T-helper 17 cell (primary cell): ENCODE measurements at regions not wholly inside any gene's neighbourhood (a gene's known extent, or its start where the extent isn't known, plus 50 kb on each side); places are given as distances from the start of the nearest gene placed in this dataset.
"Not testable (repeated sequence)": the region's sequence is repeated elsewhere in the genome, so short reads cannot be mapped to it uniquely, and the experiment has no call there.

Source experiments
- ATAC-seq: fragments of 150-1000 bp; cut with Tn5 transposase; 2 replicates; pipeline ENCODE4 v1.10.0; 2021; ENCODE audit warnings: mild to moderate bottlenecking, moderate library complexity
- DNase-seq, 3 donors: peaks; one replicate each; pipeline versions ENCODE4 v3.0.0 to v3.0.0-alpha.2; 2020 to 2021
- H3K9me3 ChIP-seq: one replicate; pipeline ENCODE4 v1.7.0; 2013; ENCODE audit warnings: low read length, mild to moderate bottlenecking; ENCODE audit not compliant: control insufficient read depth, poor library complexity, severe bottlenecking
- H3K27ac Mint-ChIP-seq: one replicate; pipeline ENCODE4 v1.8.0; 2022; ENCODE audit warnings: mild to moderate bottlenecking, moderate library complexity, mixed read lengths
- H3K27me3 Mint-ChIP-seq: one replicate; pipeline ENCODE4 v1.8.0; 2022; ENCODE audit warnings: mixed read lengths
- H3K36me3 Mint-ChIP-seq: one replicate; pipeline ENCODE4 v1.8.0; 2022; ENCODE audit warnings: low read depth, mixed read lengths
- H3K4me1 Mint-ChIP-seq: one replicate; pipeline ENCODE4 v1.8.0; 2022; ENCODE audit warnings: mild to moderate bottlenecking, mixed read lengths
- H3K4me3 Mint-ChIP-seq: one replicate; pipeline ENCODE4 v1.8.0; 2022; ENCODE audit warnings: mild to moderate bottlenecking, moderate library complexity, mixed read lengths

GRCh38 chr12:114616081-114616480 lies 67.9 kb downstream of the TBX3 start:
- no peak for ATAC-seq
- Mint-ChIP-seq H3K27me3 (peaks cover 12% of the 10 kb centered on the region), H3K27ac (no peak overlapping the region), H3K36me3 (no peaks in the 10 kb centered on the region), H3K4me1 (no peaks in the 10 kb centered on the region), H3K4me3 (no peak overlapping the region)
- no peaks in the 10 kb centered on the region for H3K9me3 ChIP-seq
- DNase-seq = no peak

GRCh38 chr12:114614040-114614439 lies 69.9 kb downstream of the TBX3 start:
- no peak for DNase-seq
- no peak for ATAC-seq
- Mint-ChIP-seq H3K27me3 (peaks cover 12% of the 10 kb centered on the region), H3K36me3 (no peaks in the 10 kb centered on the region), H3K4me3 (no peak overlapping the region), H3K4me1 (no peaks in the 10 kb centered on the region), H3K27ac (no peak overlapping the region)
- H3K9me3 ChIP-seq = no peaks in the 10 kb centered on the region

DNA sequence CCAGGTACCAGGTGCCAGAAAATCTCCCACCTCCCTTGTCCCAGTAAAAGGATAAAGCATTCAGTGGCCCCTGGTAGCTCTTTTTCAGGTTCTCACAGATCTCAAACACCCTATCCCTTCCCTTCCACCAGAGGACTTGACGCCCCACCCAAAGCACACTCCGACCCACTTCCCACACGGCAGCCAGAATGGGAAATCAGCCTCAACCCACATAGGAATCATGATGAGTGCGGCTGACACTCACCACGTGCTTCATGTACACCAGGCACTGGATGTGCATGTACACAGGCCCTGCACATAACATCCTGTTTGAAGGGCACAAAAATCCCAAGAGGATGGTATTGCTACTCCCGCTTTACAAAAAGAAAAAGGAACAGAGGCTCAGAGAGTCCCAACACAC lies 71.9 kb downstream of the TBX3 start:
- Mint-ChIP-seq H3K4me3 (no peak overlapping the region), H3K27ac (no peak overlapping the region), H3K27me3 (peaks cover 12% of the 10 kb centered on the region), H3K4me1 (no peaks in the 10 kb centered on the region), H3K36me3 (no peaks in the 10 kb centered on the region)
- H3K9me3 ChIP-seq = no peaks in the 10 kb centered on the region
- ATAC-seq = no peak
- no peak for DNase-seq

GRCh38 chr12:114611145-114612018 lies 72.6 kb downstream of the TBX3 start:
- H3K4me1 Mint-ChIP-seq = no peaks in the 10 kb centered on the region
- no peaks in the 10 kb centered on the region for H3K36me3 Mint-ChIP-seq
- no peak overlapping the region for H3K27ac Mint-ChIP-seq
- H3K27me3 Mint-ChIP-seq = peaks cover 12% of the 10 kb centered on the region
- H3K9me3 ChIP-seq = no peaks in the 10 kb centered on the region
- no peak overlapping the region for H3K4me3 Mint-ChIP-seq
- DNase-seq (no peak), ATAC-seq (no peak)

GRCh38 chr12:114608509-114608908 lies 75.5 kb downstream of the TBX3 start:
- Mint-ChIP-seq H3K27me3 (peaks cover 12% of the 10 kb centered on the region), H3K36me3 (no peaks in the 10 kb centered on the region), H3K4me3 (no peak overlapping the region), H3K4me1 (peaks cover 2% of the 10 kb centered on the region), H3K27ac (no peak overlapping the region)
- DNase-seq = no peak
- H3K9me3 ChIP-seq = no peaks in the 10 kb centered on the region
- no peak for ATAC-seq

- Mint-ChIP-seq H3K36me3 (no peaks in the 10 kb centered on the region), H3K4me3 (no peak overlapping the region), H3K27me3 (no peaks in the 10 kb centered on the region), H3K4me1 (peaks cover 2% of the 10 kb centered on the region), H3K27ac (no peak overlapping the region)
- DNase-seq = no peak
- no peaks in the 10 kb centered on the region for H3K9me3 ChIP-seq
- ATAC-seq = no peak
Measured at GRCh38 chr12:114605918-114606317, 78.1 kb downstream of the TBX3 start.

DNA sequence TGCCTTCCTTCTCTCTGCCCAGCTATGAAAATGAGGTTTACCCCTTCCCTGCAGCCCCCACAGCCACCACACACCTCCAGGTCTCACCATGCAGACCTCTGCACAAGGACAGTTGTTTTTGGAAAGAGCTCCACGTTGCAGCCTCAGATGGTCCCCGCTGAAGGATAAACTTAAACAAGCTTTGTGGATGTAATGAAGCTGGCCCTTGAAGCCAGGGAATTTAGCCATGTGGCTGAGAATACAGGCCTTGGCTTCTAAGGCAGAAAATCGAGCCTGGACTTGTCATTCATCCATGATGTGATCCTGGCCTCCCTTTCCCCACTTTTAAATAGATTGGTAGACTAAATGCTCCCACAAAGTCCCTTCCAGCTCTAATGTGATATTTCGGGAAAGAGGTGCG lies 79.4 kb downstream of the TBX3 start:
- ATAC-seq (no peak), DNase-seq (no peak)
- no peak overlapping the region for H3K4me3 Mint-ChIP-seq
- no peak overlapping the region for H3K27ac Mint-ChIP-seq
- no peaks in the 10 kb centered on the region for H3K36me3 Mint-ChIP-seq
- no peaks in the 10 kb centered on the region for H3K27me3 Mint-ChIP-seq
- H3K9me3 ChIP-seq = no peaks in the 10 kb centered on the region
- peaks cover 2% of the 10 kb centered on the region for H3K4me1 Mint-ChIP-seq

- not testable (repeated sequence) for ATAC-seq
Measured at GRCh38 chr12:114600584-114600983, 83.4 kb downstream of the TBX3 start.

GRCh38 chr12:114598111-114598510 lies 85.9 kb downstream of the TBX3 start:
- no peak for ATAC-seq
- no peaks in the 10 kb centered on the region for H3K27me3 Mint-ChIP-seq

More at GRCh38 chr12:114600584-114600983, 83.4 kb downstream of the TBX3 start:
- H3K27ac Mint-ChIP-seq, H3K9me3 ChIP-seq, H3K4me1 Mint-ChIP-seq, H3K4me3 Mint-ChIP-seq, H3K36me3 Mint-ChIP-seq, DNase-seq, H3K27me3 Mint-ChIP-seq: not testable (repeated sequence)

DNA sequence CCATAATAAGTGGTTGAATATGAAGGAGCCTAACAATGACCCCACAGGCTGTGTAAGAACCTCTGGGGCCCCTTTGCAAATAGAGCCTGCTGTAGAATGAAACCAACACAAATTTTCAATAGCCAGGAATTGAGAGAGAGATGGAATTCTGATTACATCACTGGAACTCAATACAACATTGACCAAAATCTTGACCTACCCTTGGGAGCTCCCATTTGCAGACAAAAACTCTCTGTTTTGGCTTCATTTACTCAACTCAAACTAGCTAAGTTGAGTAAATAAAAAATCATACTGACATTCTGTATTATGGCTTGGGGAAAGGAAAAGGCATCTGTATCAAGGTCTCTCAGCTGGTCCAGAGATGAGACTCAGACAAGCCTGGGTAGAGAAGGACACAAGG lies 91.0 kb downstream of the TBX3 start:
- no peaks in the 10 kb centered on the region for H3K9me3 ChIP-seq
- Mint-ChIP-seq H3K36me3 (no peaks in the 10 kb centered on the region), H3K27ac (no peak overlapping the region), H3K4me1 (no peaks in the 10 kb centered on the region), H3K27me3 (no peaks in the 10 kb centered on the region), H3K4me3 (no peak overlapping the region)
- DNase-seq (no peak), ATAC-seq (no peak)

More at GRCh38 chr12:114598111-114598510, 85.9 kb downstream of the TBX3 start:
- no peaks in the 10 kb centered on the region for H3K9me3 ChIP-seq
- no peak for DNase-seq
- Mint-ChIP-seq H3K4me3 (no peak overlapping the region), H3K36me3 (no peaks in the 10 kb centered on the region), H3K4me1 (no peaks in the 10 kb centered on the region), H3K27ac (no peak overlapping the region)

GRCh38 chr12:114588061-114588460 lies 95.9 kb downstream of the TBX3 start:
- H3K9me3 ChIP-seq = no peaks in the 10 kb centered on the region
- Mint-ChIP-seq H3K27me3 (no peaks in the 10 kb centered on the region), H3K4me1 (no peaks in the 10 kb centered on the region), H3K36me3 (no peaks in the 10 kb centered on the region), H3K4me3 (no peak overlapping the region), H3K27ac (no peak overlapping the region)
- ATAC-seq (no peak), DNase-seq (no peak)

DNA sequence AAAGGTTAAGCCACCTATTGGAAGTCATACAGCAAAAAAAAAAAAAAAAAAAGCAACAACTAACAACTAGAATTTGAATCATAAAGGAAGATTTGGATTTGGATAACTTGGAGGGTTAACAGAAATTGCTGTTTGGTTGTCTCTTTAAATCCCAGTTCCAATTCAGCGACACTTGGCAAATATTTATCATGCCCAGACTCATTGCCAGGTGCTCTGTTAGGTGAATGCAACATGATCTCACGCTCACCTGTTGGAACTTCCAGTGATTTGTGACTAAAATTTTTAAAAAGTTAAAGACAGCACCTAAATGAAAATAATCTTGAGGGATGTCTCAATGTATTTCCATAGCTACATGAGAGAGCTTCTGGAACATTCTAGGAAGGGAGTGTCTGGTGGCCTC lies 103.7 kb downstream of the TBX3 start:
- no peak overlapping the region for H3K27ac Mint-ChIP-seq
- peaks cover 24% of the 10 kb centered on the region for H3K27me3 Mint-ChIP-seq
- H3K9me3 ChIP-seq = no peaks in the 10 kb centered on the region
- H3K36me3 Mint-ChIP-seq = no peaks in the 10 kb centered on the region
- DNase-seq (no peak), ATAC-seq (no peak)
- no peak overlapping the region for H3K4me3 Mint-ChIP-seq
- H3K4me1 Mint-ChIP-seq = no peaks in the 10 kb centered on the region

DNA sequence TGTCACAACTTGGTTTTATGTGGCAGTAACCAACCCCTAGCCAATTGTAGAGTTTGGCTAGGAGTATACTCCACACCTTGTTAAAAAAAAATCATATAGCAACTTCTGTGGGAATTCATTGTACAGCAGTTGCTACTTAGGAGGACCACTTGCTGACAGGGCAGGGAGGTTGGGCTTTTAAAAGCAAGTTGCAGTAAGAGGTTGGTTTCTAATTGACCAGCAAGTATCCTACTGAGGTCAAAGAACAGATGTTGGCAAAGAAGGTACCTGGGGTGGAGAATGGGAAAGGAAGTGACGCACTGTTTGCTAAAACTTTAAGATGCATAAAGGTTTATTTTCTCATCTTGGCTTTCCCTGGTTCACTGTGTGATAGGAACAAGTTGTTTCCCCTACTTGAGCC lies 104.6 kb downstream of the TBX3 start:
- ATAC-seq (no peak), DNase-seq (no peak)
- H3K4me3 Mint-ChIP-seq = no peak overlapping the region
- no peak overlapping the region for H3K27ac Mint-ChIP-seq
- peaks cover 24% of the 10 kb centered on the region for H3K27me3 Mint-ChIP-seq
- H3K4me1 Mint-ChIP-seq = no peaks in the 10 kb centered on the region
- no peaks in the 10 kb centered on the region for H3K9me3 ChIP-seq
- H3K36me3 Mint-ChIP-seq = no peaks in the 10 kb centered on the region

GRCh38 chr12:114562654-114563053 lies 121.3 kb downstream of the TBX3 start:
- no peak for ATAC-seq
- Mint-ChIP-seq H3K4me1 (no peaks in the 10 kb centered on the region), H3K27ac (no peak overlapping the region), H3K36me3 (no peaks in the 10 kb centered on the region), H3K27me3 (peaks cover 4% of the 10 kb centered on the region), H3K4me3 (no peak overlapping the region)
- DNase-seq = no peak
- no peaks in the 10 kb centered on the region for H3K9me3 ChIP-seq
